ENCODE measurements at regions not wholly inside any gene's neighbourhood (a gene's known extent, or its start where the extent isn't known, plus 50 kb on each side); places are given as distances from the start of the nearest gene placed in this dataset.
"Not testable (repeated sequence)": the region's sequence is repeated elsewhere in the genome, so short reads cannot be mapped to it uniquely, and the experiment has no call there.

DNA sequence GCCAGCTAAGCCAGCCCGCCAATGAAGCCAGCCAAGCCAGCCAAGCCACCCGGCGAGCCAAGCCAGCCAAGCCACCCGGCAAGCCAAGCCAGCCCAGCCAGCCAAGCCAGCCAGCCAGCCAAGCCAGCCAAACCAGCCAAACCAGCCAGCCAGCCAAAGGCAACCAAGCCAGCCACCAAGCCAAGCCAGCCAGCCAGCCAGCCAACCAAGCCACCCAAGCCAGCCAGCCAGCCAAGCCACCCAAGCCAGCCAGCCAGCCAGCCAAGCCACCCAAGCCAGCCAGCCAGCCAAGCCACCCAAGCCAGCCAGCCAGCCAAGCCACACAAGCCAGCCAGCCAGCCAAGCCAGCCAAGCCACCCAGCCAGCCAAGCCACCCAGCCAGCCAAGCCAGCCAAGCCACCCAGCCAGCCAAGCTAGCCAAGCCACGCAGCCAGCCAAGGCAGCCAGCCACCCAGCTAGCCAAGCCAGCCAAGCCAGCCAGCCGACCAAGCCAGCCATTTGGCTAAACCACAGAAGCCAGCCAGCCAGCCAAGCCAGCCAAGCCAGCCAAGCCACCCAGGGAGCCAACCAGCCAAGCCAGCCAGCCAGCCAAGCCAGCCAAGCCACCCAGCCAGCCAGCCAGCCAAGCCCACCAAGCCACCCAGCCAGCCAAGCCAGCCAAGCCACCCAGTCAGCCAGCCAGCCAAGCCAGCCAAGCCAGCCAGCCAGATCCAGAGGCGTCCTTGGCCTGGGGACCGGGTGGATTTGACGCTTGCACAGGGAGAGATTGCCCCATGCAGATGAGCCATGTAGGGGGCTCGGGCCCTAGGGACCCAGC is 198.0 kb downstream of the GOLGA6L6 start:
- intact Hi-C loops (cut with DNase I) = loop anchor here in 2 of 10 donors (5.0 to 10.0 kb wide), 2 partner anchors 56 to 1901 kb away; no protein-coding TSS in a partner anchor

GRCh38 chr15:20342601-20343394 is 198.8 kb downstream of the GOLGA6L6 start:
- H3K36me3 ChIP-seq, H3K27ac ChIP-seq, DNase-seq, ATAC-seq, H3K4me3 ChIP-seq, H3K4me1 ChIP-seq: not testable (repeated sequence)
- Histone ChIP-seq H3K27me3 (peaks cover 0 to 15% (median 0%) of the 10 kb centered on the region in 7 donors), H3K9me3 (peaks cover 0 to 51% (median 10%) of the 10 kb centered on the region in 11 donors)
- 60 to 62% methylated on average over 4 of the region's 4 CpGs for WGBS, 2 donors
- intact Hi-C loops (cut with DNase I) = loop anchor here in 2 of 10 donors (5.0 to 10.0 kb wide), 2 partner anchors 55 to 1902 kb away; no protein-coding TSS in a partner anchor

More for the DNA sequence above, 198.0 kb downstream of the GOLGA6L6 start:
- WGBS, 2 donors = 73 to 74% methylated on average over 10 of the region's 10 CpGs
- Histone ChIP-seq H3K27me3 (peaks cover 0 to 21% (median 0%) of the 10 kb centered on the region in 7 donors), H3K9me3 (peaks cover 0 to 51% (median 10%) of the 10 kb centered on the region in 11 donors)
- not testable (repeated sequence) for H3K4me1 ChIP-seq, H3K36me3 ChIP-seq, H3K27ac ChIP-seq, ATAC-seq, H3K4me3 ChIP-seq
- peak in 1 of 2 donors; percentile 13 for DNase-seq

DNA sequence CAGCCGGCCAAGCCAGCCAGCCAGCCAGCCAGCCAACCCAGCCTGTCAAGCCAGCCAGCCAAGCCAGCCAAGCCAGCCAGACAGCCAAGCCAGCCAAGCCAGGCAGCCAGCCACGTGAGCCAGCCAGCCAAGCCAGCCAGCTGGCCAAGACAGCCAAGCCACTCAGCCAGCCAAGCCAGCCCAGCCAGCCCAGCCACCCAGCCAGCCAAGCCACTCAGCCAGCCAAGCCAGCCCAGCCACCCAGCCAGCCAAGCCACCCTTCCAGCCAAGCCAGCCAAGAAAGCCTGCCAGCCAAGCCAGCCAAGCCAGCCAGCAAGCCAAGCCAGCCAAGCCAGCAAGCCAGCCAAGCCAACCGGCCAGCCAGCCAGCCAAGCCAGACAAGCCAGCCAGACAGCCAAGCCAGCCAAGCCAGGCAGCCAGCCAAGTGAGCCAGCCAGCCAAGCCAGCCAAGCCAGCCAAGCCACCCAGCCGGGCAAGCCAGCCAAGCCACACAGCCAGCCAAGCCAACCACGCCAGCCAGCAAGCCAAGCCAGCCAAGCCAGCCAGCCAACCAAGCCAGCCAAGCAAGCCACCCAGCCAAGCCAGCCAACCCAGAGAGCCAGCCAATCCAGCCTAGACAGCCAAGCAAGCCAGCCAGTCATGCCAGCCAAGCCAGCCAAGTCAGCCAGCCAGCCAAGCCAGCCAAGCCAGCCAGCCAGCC is 199.5 kb downstream of the GOLGA6L6 start:
- H3K27me3 ChIP-seq = peaks cover 0 to 8% (median 0%) of the 10 kb centered on the region in 7 donors

DNA sequence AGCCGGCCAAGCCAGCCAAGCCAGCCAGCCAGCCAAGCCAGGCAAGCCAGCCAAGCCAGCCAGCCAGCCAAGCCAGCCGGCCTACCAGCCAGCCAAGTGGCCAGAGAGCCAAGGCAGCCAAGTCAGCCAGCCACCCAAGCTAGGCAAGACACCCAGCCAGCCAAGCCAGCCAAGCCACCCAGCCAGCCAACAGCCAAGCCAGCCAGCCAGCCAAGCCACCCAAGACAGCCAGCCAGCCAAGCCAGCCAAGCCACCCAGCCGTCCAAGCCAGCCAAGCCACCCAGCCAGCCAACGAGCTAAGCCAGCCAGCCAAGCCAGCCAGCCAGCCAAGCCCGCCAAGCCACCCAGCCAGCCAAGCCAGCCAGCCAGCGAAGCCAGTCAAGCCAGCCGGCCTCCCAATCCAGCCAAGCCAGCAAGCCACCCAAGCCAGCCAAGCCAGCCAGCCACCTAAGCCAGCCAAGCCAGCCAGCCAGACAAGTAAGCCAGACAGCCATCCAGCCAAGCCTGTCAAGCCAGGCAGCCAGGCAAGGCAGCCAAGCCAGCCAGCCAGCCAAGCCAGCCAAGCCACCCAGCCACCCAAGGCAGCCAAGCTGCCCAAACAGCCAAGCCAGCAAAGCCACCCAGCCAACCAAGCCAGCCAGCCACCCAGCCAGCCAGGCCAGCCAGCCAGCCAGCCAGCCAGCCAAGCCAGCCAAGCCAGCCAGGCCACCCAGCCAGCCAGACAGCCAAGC is 200.5 kb downstream of the GOLGA6L6 start:
- peak; percentile 74 to 81 for DNase-seq
- no peak overlapping the region for H3K4me3 ChIP-seq
- no peak overlapping the region for H3K27ac ChIP-seq
- H3K27me3 ChIP-seq = peaks cover 0 to 6% (median 0%) of the 10 kb centered on the region in 7 donors
- 74 to 77% methylated on average over 7 of the region's 7 CpGs for WGBS, 2 donors
- H3K9me3 ChIP-seq = peaks cover 0 to 49% (median 3%) of the 10 kb centered on the region in 11 donors
- intact Hi-C loops (cut with DNase I) = loop anchor here in 2 of 10 donors (5.0 to 10.0 kb wide), 2 partner anchors 54 to 1904 kb away; no protein-coding TSS in a partner anchor
- TF ChIP-seq, protein P1, sequence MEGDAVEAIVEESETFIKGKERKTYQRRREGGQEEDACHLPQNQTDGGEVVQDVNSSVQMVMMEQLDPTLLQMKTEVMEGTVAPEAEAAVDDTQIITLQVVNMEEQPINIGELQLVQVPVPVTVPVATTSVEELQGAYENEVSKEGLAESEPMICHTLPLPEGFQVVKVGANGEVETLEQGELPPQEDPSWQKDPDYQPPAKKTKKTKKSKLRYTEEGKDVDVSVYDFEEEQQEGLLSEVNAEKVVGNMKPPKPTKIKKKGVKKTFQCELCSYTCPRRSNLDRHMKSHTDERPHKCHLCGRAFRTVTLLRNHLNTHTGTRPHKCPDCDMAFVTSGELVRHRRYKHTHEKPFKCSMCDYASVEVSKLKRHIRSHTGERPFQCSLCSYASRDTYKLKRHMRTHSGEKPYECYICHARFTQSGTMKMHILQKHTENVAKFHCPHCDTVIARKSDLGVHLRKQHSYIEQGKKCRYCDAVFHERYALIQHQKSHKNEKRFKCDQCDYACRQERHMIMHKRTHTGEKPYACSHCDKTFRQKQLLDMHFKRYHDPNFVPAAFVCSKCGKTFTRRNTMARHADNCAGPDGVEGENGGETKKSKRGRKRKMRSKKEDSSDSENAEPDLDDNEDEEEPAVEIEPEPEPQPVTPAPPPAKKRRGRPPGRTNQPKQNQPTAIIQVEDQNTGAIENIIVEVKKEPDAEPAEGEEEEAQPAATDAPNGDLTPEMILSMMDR (IDR thresholded peaks at IDR 0.05) = no peak
- H3K36me3 ChIP-seq = no peaks in the 10 kb centered on the region
- ATAC-seq = peak in 7 of 8 donors; percentile 37 to 58 (median 43)
- no peaks in the 10 kb centered on the region for H3K4me1 ChIP-seq

More for the DNA sequence above, 199.5 kb downstream of the GOLGA6L6 start:
- H3K9me3 ChIP-seq = peaks cover 0 to 49% (median 11%) of the 10 kb centered on the region in 11 donors
- H3K4me1 ChIP-seq = no peaks in the 10 kb centered on the region
- TF ChIP-seq, protein P1 (IDR thresholded peaks at IDR 0.05) = no peak
- ATAC-seq (peak in 6 of 8 donors; percentile 20 to 38 (median 30)), DNase-seq (peak; percentile 73 to 83)
- H3K4me3 ChIP-seq = no peak overlapping the region
- no peak overlapping the region for H3K27ac ChIP-seq
- intact Hi-C loops (cut with DNase I) = loop anchor here in 2 of 10 donors (5.0 to 10.0 kb wide), 2 partner anchors 55 to 1903 kb away; no protein-coding TSS in a partner anchor
- 66 to 77% methylated on average over 5 of the region's 5 CpGs for WGBS, 2 donors
- H3K36me3 ChIP-seq = no peaks in the 10 kb centered on the region
